HG03521 (cell line): ENCODE measurements at regions not wholly inside any gene's neighbourhood (a gene's known extent, or its start where the extent isn't known, plus 50 kb on each side); places are given as distances from the start of the nearest gene placed in this dataset.

ENCODE experiments used
- ATAC-seq: cut with Tn5 transposase; IDR thresholded peaks from one replicate; pipeline ENCODE4 v1.9.1; 2021; ENCODE audit warnings: mild to moderate bottlenecking, moderate library complexity; ENCODE audit not compliant: unreplicated experiment

DNA sequence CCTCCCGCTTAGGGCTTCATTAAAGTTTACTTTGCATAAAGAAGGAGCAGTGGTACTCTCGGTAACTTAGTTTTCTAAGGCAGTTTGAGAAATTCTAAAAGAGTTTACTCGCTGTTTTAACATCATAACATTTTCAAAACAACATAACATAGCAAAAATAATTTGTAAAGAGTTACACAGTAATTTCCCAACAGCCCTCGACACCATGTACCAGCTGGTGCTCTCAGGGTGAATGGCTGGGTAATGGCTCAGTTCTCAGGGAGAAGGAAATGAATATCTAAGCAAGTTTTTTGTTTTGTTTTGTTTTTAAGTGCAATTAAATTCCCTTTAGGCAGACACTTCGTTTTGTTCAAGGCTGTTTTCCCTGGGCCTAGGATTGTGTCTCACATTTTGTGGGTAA is 435.3 kb downstream of the C4orf33 start:
- no peak for ATAC-seq

DNA sequence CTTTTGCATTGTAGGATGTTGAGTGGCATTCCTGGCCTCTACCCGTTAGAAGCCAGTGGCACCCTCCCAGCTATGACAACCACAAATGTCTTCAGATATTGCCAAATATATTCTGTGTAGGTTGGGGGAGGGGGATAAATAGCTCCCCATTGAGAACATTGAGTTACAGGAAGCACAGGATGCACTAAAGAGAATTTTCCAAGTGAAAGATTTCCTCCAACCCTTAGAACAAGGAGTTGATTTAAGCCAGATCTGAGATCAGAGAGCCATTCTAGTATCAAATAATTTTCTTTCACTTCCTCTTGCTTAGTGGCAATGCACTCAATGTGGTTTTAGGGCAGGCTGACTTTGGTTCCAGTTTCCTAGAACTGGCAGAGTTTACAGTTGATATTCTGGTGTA is 436.6 kb downstream of the C4orf33 start:
- peak; percentile 67 for ATAC-seq

DNA sequence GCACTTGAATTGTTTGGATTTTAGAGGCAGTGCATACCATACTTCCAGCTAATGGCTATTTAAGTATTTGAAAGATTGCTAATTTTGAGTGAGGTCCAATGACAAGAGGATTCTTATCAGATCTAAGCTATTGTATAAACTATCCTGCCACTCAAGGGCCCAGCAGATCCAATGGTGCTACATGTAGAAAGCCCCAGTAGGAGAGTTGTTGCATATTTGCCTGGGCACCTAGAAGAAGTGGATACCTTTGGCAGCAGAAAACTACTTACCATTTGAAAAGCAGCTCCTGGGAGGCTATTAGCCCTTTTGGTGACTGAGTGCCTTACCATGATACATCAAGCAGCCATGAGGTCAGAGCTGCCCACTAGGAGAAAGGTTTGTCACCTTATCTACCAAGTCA is 447.3 kb downstream of the C4orf33 start:
- ATAC-seq, result no peak

GRCh38 chr4:129545599-129546278 is 449.8 kb downstream of the C4orf33 start:
- ATAC-seq, result no peak

GRCh38 chr4:129546531-129546930 is 450.6 kb downstream of the C4orf33 start:
- no peak for ATAC-seq

- no peak for ATAC-seq
Observed at GRCh38 chr4:129550281-129550785, 454.4 kb downstream of the C4orf33 start.

DNA sequence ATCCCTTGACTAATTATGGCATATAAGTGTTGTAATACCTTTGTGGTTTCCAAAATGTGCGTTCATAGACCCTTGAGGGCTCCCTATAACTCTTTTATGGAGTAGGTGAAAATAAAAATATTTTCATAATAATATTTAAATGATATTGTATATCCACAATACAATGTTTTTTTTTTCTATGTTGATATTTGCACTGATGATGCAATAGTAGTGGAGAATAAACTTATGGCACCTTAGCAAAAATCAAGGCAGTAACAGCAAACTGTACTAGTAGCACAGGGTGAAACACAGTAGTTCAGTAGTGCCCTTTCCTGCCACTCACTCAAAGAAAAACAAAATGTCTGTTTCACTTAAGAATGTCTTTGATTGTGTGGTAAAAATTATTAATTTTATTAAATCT is 465.3 kb downstream of the C4orf33 start:
- no peak for ATAC-seq

- ATAC-seq, result no peak
Observed at GRCh38 chr4:129561886-129562671, 466.1 kb downstream of the C4orf33 start.

- ATAC-seq, result no peak
Observed at GRCh38 chr4:129565214-129565613, 469.3 kb downstream of the C4orf33 start.

DNA sequence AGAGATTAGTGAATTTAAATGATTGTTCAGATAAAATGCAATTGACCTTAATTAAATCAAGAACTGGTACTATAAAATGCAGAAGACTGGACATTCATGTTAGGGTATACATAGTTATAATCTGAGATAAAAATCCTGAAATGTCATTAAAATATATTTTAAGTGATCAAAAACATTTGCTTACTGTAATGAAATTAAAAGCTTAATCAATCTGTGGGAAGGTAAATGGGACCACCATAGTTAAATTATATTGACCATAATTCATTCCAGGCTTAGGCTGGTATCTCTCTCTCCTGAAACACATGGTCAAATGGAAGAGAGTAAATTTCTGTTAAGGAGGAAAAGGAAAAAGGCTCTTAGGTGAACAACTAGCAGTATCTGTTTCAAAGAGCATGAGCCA is 474.4 kb downstream of the C4orf33 start:
- ATAC-seq, result no peak

- ATAC-seq, result no peak
Observed at GRCh38 chr4:129578336-129578735, 482.4 kb downstream of the C4orf33 start.

DNA sequence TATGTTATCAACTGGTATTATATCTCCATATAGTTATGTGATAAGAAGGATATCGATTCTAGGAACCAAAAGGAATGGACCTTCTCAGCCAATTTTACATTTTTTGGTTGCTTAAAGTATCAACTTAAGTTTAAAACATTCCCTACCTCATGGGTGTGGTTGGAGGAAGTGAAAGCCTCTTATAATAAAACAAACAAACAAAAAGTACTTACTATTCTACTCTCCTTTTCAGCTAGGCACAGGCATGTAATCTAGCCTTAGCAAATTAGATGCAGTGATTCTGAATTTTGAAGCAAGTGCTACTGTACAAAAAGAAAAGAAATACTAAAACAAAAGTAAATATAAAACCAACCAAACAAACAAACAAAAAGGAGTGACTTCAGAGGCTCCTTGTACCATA is 485.4 kb downstream of the C4orf33 start:
- ATAC-seq, result no peak

- no peak for ATAC-seq
Observed at GRCh38 chr4:129583868-129584267, 487.9 kb downstream of the C4orf33 start.

GRCh38 chr4:129598582-129598981 is 502.6 kb downstream of the C4orf33 start:
- no peak for ATAC-seq

GRCh38 chr4:129600898-129601297 is 504.9 kb downstream of the C4orf33 start:
- ATAC-seq, result no peak

GRCh38 chr4:129602447-129602846 is 506.5 kb downstream of the C4orf33 start:
- ATAC-seq, result no peak

GRCh38 chr4:129603241-129603931 is 507.4 kb downstream of the C4orf33 start:
- no peak for ATAC-seq

GRCh38 chr4:129604632-129605255 is 508.8 kb downstream of the C4orf33 start:
- no peak for ATAC-seq

- ATAC-seq, result no peak
Observed at GRCh38 chr4:129614611-129615010, 518.7 kb downstream of the C4orf33 start.

- no peak for ATAC-seq
Observed at GRCh38 chr4:129622566-129622965, 526.6 kb downstream of the C4orf33 start.

GRCh38 chr4:129623233-129623875 is 527.4 kb downstream of the C4orf33 start:
- no peak for ATAC-seq
